ENCODE measurements at regions not wholly inside any gene's neighbourhood (a gene's known extent, or its start where the extent isn't known, plus 50 kb on each side); places are given as distances from the start of the nearest gene placed in this dataset.

DNA sequence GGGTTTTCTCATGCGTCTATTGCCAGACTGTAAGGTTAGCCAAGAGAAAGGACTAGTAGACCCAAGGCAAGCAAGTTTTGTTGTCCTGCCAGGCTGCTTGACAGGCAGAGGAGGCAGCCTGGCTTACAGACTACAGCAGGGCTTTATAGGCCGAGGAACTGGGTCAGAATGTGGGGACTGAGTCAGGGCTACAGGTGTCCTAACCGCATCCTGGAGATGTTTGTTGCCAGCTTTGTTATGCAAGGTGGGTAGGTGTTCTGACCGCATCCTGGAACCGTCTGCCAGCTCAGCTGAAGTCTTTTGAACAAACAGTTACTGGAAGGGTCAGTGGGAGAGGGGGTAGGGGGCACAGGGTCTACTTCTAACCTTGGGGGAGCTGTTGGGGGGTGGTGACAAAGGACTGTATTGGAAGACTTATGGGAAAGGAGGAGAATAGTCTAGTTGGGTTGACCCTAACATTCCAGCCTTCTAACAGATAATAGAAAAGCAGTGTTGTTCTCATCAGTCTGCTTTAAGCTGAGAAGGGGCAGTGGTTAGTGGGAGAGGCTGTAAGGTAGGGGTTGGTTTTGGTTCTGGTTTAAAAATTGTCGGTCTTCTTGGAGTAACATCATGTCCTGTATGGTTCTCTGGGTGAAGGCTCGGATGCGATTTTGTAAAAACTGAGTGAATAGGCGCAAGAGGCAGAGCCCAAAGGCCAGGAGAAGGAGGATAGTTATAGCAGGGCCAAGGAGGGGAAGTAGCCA, 913.8 kb upstream of the SLITRK5 start:
- DNase-seq, result no peak

DNA sequence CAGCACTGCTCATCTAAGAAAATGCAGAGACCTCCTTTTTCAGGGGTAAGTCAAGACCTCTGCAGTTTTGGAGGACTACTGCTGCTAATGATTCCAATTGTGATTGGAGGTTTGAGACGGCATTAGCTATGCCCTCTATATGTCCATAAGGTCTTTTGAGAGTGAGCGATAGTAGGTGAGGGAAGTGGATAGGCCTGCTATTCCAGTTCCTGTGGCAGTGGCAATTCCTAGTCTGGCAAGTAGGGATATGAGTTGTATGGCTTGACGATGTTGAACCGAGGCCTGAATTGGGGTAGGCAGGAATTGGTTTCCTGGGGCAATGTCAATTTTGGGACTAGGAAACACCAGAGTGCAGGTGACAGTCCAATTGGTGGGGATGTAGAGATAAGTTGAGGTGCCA, 913.1 kb upstream of the SLITRK5 start:
- no peak for DNase-seq

DNA sequence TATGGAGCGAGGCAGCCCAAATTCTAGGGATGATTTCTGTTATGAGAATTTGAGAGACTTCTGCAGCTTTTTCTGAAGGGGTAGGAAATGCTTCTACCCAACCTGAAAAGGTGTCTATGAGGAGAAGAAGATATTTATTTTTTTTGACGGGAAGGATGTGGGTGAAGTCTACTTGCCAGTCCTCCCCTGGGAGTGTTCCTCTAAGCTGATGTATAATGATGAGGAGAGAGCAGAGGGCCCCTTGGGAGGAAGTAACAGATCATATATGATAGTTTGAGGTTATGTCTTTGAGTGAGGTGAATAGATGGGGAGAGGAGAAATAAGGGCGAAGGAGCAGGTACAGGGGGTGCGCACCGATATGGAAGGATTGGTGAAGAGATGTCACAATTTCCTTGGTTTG, 910.6 kb upstream of the SLITRK5 start:
- DNase-seq, result no peak

DNA sequence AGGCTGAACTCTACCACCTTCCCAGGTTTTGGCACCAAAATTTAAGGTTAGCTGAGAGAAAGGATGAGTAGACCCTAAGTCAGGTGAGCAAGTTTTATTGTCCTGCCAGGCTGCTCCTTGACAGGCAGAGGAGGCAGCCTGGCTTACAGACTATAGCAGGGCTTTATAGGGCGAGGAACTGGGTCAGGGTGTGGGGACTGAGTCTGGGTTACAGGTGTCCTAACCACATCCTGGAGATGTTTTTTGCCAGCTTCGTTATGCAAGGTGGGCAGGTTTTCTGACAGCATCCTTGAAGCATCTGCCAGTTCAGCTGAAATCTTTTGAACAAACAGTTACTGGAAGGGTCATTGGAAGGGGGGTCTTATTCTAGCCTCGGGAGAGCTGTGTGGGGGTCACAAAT, 905.7 kb upstream of the SLITRK5 start:
- DNase-seq, result no peak

DNA sequence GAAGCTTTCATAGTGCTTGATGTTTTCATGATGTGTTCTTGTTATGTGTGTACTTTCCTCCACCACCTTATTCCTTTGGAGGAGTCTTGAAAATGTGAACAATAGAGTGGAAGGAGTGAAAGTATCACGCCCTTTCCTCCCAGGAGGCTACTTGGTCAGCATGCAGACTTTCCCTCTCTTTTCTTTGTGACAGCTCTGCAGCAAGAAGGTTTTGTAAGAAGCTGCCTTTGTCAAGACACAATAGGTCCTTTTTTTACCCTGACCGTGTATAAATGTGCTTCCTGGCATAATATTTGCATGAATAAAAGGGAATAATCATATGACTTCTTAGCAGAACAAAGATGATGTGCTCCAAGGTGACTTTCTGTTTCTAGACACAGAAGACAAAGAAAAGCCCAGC, 882.6 kb upstream of the SLITRK5 start:
- DNase-seq, result no peak

DNA sequence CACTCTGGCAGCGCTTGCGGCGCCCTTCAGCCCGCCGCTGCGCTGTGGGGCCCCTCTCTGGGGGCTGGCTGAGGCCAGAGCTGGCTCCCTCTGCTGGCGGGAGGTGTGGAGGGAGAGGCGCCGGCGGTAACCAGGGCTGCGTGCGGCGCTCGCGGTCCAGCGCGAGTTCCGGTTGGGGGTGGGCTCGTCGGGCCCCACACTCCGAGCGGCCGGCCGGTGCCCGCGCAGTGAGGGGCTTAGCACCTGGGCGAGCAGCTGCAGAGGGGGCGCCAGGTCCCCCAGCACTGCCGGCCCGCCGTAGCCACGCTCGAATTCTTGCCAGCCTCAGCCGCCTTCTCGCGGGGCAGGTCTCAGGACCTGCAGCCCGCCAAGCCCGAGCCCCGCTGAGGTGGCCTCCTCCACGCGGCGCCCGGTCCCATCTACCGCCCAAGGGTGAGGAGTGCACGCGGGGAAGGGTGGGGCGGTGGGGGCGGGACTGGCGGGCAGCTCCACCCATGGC, 879.0 kb upstream of the SLITRK5 start:
- DNase-seq, result no peak

DNA sequence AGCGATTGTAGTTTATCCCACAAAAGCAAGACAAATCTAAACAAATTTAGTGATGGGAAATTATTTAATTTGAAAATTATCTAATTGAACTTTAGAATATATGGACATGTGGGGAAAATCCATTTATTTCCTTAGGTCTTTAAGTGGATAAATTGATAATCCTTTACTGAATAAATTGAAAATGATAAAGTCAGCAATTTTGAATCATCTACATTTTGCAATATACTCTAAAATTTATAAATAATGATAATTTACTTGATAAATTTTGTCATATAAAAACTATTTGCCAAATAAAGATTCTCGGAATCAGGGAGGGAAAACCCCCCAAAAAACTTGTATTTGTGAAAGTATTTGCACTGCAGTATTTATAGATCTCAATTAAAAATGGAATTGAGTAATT, 875.3 kb upstream of the SLITRK5 start:
- no peak for DNase-seq

DNA sequence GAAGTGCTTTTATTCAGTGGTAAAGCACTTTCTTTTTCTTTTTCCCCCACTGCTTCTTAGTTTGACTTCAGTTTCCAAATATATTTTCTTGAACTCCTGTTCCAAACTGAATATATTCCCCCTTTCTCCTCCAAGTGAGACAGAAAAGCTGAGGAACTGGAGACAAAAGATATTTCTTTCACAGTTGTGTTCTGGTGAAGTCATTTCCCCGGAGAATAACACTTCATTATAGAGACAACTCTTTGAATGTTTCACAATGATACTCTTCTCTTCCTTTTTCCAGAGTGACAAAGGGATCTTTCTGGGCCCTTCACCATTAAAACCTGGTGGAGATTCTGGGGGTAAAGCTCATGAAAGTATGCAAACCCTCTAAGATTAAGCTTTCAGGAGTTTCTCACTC, 860.8 kb upstream of the SLITRK5 start:
- no peak for DNase-seq

DNA sequence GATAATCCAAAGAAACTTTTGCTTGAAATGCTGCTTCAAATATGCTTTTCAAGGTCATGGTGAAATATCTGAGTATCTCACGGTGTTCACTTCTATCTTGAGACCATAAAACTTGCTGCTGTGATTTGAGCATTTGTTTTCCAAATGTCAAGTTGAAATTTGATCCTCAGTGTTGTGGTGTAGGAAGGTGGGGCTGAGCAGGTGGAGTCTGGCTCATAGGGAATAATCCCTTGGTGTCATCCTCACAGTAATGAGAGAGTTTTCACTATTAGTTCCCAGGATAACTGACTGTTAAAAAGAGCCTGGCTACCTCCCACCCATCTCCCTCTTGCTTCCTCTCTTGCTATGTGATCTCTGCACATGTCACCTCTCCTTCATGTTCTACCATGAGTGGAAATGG, 858.0 kb upstream of the SLITRK5 start:
- DNase-seq, result no peak

DNA sequence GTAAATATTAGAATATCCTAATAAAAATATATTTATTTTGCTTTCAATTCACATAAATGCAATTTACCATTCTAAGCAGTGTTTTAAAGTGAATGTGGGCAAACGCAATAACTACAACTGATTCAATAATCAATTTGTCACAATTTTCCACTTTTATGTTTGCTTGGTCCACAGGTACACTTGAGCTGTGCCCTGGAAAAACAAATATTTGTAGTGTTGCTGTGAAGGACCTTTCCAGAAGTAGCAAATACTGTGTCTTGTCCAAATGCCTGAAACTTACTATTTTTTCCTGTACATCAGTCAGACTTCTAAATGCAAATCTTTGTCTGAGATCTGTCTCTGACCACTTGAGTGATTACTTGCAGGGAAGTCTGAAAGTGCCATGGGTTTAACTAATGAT, 845.8 kb upstream of the SLITRK5 start:
- DNase-seq, result no peak

DNA sequence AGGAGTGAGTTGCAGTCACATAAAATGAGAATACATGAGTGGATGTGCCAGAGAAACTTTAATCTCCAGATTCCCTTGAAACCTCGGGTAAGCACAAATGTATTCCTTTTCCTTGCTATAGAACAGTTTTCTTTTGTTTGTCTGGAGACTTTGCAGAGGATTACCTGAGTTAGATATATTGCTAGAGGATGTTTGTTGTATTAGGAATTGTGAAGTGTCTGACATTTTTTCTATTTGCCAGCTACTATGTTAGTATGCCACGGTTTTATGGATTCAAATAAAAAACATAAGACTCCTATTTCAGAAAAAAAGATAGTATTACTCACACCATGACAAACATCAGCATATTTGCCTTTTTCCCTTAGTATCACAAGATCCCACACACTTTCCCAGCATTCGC, 844.9 kb upstream of the SLITRK5 start:
- no peak for DNase-seq

DNA sequence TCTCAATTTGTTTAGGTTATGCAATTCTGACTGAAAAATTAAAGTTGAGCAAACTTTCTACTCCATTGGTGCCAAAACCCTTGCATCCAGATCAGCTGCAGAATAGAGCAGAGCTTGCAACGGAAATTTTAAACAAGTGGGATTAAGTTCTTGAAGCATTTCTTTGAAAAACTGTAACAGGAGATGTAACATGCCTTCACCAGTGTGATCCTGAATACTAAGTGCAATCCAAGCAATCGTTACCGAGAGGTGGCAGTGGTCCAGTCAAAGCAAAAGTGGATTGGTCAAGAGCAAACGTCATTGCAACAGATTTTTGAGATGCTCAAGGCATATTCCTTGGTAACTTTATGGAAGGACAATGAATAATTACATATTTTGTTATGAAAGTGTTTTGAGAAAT, 841.1 kb upstream of the SLITRK5 start:
- DNase-seq, result no peak

DNA sequence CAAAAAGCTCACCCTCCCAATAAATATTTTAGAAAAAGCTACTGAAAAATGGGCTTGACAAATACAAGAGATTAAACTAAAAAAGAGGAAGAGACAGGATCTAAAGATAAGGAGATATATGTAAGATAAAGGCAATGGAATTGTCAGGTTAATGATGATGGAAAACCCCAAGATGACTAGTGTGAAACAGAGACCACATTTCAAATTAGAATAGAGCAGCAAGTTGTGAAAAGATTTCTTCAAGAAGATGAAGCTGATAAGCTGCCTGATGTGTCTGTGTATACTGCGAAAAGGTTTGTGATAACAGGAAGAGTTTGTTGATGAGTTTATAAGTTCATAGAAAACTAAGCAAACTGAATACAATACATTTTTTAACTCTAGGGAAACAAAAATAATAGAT, 840.1 kb upstream of the SLITRK5 start:
- DNase-seq, result no peak

DNA sequence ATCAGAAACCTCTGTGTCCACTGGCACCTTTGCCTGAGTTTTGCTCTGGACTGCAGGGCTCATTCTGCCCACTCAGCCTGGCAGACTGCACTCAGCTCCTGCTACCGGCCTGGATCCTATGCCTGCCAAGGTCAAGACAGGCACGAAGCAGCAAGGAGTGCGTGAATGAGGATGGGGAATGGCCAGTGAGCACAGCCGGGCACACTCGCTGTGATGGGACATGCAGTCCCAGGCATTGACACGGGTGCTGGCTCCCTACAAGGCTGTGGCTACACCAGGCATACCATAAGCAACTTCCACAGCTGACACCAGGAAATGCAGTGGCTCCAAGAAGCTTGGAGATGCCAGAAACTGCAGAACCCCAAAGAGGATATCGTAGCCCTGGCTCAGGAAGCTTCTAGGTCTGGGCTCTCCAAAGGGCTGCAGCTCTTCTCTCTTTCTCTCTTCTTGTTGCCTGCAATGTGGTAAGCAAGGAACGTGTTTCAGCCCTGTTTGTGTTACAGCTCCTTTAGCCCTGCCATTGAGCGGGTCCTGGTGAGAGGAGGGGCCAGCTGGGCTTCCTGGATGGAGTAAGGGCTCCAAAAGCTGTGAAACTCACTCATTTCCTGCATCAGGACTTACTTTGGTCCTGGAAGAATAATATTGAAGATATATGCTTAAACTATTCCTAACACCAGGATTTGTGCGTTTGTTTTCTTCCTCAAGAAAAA, 832.6 kb upstream of the SLITRK5 start:
- DNase-seq, result no peak

DNA sequence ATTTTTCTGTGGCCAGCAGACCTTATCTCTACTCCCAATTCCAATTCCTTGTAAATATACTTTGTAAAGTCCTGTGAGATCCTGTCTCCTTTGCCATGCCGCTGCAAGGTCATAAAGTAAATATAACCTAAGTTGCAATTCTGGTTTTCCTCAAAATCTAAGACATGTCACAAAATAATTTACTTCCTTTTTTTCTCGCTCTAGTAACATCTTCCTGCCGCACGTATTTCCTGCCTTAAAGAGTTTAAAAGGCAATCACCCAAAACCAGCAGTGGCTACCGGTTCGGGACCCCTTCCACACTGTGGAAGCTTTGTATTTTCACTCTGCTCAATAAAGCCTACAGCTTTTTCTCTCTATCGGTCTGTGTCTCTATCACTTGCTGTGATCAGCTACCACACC, 832.0 kb upstream of the SLITRK5 start:
- DNase-seq, result no peak

DNA sequence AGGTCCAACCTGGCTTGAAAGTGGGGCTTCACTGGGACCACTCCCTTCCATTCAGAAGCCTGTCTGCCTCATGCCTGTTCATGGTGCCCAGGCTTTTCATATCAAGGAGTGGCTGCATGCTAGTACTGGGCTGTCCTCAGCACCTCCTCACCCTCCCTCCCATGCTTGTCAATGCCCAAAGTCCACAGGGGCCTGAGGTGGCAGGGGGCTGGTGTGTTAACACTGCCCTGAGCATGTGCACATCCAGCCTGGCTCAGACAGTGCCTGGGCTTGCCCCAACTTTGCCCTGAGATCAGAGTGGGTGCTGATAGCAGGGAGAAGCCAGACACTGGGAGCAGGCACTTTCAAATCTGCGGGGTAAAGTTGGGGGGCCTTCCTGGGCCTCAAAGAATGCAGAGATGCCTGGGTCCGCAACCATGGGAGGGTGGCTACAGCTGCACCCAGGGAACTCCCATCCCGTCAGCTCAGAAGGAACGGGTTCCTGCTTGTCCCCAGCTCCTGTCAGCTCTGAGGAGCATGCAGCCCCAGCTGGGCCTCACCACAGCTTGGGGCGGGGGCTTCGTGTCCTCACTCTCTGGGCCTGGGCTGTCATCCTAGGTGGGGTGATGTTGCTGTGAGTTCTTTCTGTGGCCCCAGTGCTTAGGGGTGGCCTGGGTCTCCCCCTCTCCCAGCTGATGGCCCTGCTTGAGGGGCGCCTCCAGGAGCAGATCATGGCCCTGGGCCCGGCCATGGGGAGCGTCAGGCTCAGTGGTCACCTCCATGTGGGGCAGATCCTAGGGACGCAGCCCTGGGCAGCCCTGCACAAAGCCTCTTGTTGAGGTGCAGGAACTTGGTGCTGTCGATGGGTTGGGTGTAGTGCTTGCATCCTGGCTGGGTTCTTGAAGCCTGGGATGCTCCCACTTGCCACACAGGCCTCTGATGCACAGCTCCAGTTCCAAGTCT, 830.6 kb upstream of the SLITRK5 start:
- DNase-seq, result no peak

DNA sequence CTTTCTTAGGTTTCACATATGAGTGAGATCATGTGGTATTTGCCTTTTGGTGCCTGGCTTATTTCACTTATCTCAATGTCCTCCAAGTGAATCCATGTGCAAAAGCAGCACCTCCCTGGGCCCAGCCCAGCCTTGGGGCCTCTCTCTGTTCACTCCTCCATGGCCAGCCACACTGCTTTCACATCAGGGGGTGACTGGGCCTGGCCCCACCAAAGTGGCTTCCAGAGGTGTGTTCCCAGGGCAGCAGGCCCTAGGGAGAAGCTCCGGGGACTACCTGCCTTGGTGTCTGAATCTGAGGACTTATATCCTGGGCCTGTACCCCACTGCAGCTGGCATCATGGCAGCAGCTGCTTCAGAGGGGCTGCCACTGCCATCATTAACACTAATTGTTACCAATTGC, 829.9 kb upstream of the SLITRK5 start:
- DNase-seq, result no peak

DNA sequence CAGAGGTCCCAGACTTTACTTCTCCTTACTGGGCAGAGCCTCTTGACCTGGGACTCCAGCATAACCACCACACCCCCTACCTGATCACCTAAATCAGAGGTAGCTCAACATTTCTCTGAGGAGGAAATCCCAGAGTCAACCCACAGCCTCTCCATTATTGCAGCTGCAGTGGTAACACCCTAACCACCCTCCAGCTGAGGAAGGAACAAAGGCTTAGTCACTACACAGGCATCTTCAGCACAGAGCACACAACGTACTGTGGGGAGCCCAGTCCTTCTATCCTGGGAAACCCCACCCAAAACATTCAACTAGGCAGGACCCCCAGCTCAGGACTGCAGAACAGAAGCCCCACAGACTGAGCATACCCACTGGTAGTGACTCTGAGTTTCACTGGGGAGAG, 824.7 kb upstream of the SLITRK5 start:
- no peak for DNase-seq

DNA sequence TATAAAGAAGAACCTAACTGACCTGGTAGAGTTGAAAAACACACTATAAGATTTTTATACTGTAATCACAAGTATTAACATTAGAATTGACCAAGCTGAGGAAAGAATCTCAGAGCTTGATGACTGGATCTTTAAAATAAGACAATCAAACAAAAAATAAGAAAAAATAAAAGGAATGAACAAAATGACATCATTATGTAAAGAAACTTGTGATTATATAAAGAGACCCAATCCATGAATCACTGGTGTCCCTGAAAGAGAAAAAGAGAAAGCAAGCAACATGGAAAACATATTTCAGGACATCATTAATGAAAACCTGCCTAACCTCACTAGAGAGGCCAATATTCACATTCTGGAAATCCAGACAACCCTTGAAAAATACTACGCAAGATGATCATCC, 822.5 kb upstream of the SLITRK5 start:
- no peak for DNase-seq

DNA sequence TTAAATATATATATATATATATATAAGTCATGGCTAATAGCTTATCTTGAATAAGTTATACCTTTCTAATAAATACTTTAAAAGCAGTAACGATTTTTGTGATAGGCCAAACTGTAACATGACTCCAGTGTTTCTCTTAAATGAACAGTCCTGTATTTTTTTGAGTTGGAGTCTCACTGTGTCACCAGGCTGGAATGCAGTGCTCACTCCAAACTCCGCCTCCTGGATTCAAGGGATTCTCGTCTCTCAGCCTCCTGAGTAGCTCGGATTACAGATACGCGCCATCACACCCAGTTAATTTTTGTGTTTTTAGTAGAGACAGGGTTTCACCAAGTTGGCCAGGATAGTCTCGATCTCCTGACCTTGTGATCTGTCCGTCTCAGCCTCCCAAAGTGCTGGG, 814.2 kb upstream of the SLITRK5 start:
- DNase-seq, result no peak

DNA sequence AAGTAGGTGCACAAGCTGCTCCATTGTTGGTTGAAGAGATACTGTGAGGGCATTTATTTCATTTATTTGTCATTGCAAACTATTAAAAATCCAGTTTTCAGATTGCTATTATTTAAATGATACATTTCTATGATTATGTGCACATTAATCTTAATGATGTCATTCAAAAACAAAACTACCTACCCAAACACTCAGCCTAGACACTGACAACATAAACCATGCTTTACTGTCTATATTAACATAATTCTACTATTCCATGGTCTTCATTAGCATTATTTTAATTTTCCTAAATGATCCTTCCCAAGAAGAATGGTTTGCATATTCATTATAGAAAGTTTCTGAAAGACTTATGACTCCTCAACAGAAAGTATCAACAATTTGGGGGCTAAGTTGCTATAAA, 813.0 kb upstream of the SLITRK5 start:
- DNase-seq, result no peak

DNA sequence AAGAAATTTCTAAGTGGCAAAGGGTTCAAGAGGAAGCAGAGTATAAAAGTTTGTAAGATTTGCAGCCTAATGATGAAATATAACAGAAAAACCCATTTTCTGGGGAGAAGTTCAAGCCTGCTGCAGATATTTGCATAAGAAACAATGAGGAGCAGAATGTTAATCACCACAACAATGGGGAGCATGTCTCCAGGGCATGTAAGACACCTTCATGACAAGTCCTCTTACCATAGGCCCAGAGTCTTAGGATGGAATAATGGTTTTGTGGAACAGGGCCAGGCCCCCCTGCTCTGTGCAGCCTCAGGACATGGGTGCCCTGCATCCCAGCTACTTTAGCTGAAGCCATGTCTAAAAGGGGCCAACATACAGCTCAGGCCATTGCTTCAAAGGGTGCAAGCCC, 809.0 kb upstream of the SLITRK5 start:
- DNase-seq, result no peak

DNA sequence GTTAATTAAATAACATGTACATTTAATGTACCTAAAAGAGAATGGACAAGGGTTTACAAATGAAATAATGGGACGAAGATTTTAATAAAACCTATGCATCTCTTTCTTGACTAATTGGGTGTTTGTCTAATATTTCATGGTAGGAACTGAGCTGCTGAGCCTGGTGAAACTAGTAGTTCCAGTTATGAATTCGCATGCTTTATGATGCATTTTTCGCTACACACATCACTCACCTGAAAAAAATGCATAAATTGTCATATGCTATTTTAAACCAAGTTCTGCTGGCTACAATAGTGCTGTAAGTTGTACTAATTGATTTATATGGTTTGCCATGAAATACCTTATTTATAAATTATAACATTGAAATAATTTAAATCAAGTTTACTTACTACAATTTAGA, 806.8 kb upstream of the SLITRK5 start:
- DNase-seq, result no peak

DNA sequence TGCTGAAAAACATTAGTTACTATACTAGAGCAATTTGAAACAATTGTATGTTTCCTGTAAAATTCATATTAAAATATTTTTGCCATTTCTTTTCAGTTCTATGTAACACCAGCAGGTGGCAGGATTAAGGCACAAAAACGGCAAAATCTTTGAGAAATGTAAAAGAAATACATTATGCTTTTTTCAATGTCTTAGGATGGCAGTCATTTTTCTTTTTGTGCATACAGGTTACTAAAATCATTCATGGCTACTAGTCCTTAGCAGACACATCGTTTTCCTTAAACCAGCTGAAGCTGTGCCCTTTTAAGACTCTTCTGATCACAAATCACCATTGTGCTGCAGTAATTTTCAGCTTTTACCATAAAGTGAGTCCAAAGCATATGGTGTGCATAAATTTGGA, 800.7 kb upstream of the SLITRK5 start:
- no peak for DNase-seq
